ENCODE measurements at regions not wholly inside any gene's neighbourhood (a gene's known extent, or its start where the extent isn't known, plus 50 kb on each side); places are given as distances from the start of the nearest gene placed in this dataset.

- Histone ChIP-seq H3K27ac (ENCODE audit: low read length) (no peak overlapping the region), H3K4me1 (ENCODE audit: control insufficient read depth, insufficient read depth, low read length) (no peaks in the 10 kb centered on the region), H3K9me3 (replicated peaks; ENCODE audit: control insufficient read depth, low read depth, low read length) (no peaks in the 10 kb centered on the region), H3K27me3 (ENCODE audit: control insufficient read depth, insufficient read depth, low read length) (no peaks in the 10 kb centered on the region), H3K36me3 (ENCODE audit: control insufficient read depth, insufficient read depth, low read length) (no peaks in the 10 kb centered on the region), H3K4me3 (ENCODE audit: low read length) (no peak overlapping the region)
- no CpG with 5 or more reads among the region's 2 CpGs for WGBS (ENCODE audit: insufficient coverage)
- no peak for DNase-seq
These were observed 166.2 kb downstream of the FTCDNL1 start for GRCh38 chr2:199684832-199685231.

DNA sequence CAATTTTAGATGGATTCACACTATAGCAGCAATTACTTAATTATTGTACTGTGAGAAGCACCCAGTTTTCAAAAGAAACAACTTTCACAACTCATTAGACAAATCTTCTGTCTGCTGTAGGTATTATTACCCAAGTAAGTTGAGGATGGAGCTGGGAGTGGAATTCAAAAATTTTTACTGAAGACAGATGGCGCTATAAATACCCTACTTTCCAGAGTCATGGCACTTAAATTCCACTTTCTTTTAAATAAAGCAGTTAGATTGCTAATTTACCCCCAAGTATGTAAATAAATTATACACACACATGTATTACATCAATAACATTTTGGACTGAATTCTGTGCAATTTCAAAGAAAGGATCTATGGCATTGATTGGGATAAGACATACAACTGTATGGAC lies 166.8 kb downstream of the FTCDNL1 start:
- Histone ChIP-seq H3K27ac (ENCODE audit: low read length) (no peak overlapping the region), H3K4me1 (ENCODE audit: control insufficient read depth, insufficient read depth, low read length) (no peaks in the 10 kb centered on the region), H3K9me3 (replicated peaks; ENCODE audit: control insufficient read depth, low read depth, low read length) (no peaks in the 10 kb centered on the region), H3K27me3 (ENCODE audit: control insufficient read depth, insufficient read depth, low read length) (no peaks in the 10 kb centered on the region), H3K4me3 (ENCODE audit: low read length) (no peak overlapping the region), H3K36me3 (ENCODE audit: control insufficient read depth, insufficient read depth, low read length) (no peaks in the 10 kb centered on the region)
- DNase-seq, result no peak
- no CpG with 5 or more reads among the region's 1 CpG for WGBS (ENCODE audit: insufficient coverage)

DNA sequence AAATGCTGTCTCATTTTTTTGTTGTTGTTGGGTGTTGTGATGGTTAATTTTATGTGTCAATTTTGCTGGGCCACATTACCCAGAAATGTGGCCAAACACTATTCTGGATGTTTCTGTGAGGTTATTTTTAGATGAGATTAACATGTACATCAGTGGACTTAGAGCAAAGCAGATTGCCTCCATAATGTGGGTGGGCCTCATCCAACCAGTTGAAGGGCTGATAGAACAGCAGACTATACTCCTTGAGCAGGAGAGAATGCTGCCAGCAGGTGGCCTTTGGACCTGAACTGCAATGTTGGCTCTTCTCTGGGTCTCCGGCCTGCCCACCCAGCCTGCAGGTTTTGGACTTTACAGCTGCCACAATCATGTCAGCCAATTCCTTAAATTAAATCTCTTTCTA lies 169.0 kb downstream of the FTCDNL1 start:
- Histone ChIP-seq H3K4me1 (ENCODE audit: control insufficient read depth, insufficient read depth, low read length) (no peaks in the 10 kb centered on the region), H3K9me3 (replicated peaks; ENCODE audit: control insufficient read depth, low read depth, low read length) (no peaks in the 10 kb centered on the region), H3K36me3 (ENCODE audit: control insufficient read depth, insufficient read depth, low read length) (no peaks in the 10 kb centered on the region), H3K27me3 (ENCODE audit: control insufficient read depth, insufficient read depth, low read length) (no peaks in the 10 kb centered on the region), H3K4me3 (ENCODE audit: low read length) (no peak overlapping the region), H3K27ac (ENCODE audit: low read length) (no peak overlapping the region)
- no CpG with 5 or more reads among the region's 1 CpG for WGBS (ENCODE audit: insufficient coverage)
- DNase-seq, result no peak

GRCh38 chr2:199680482-199680881 lies 170.5 kb downstream of the FTCDNL1 start:
- Histone ChIP-seq H3K27me3 (ENCODE audit: control insufficient read depth, insufficient read depth, low read length) (no peaks in the 10 kb centered on the region), H3K9me3 (replicated peaks; ENCODE audit: control insufficient read depth, low read depth, low read length) (no peaks in the 10 kb centered on the region), H3K4me3 (ENCODE audit: low read length) (no peak overlapping the region), H3K27ac (ENCODE audit: low read length) (no peak overlapping the region), H3K36me3 (ENCODE audit: control insufficient read depth, insufficient read depth, low read length) (no peaks in the 10 kb centered on the region), H3K4me1 (ENCODE audit: control insufficient read depth, insufficient read depth, low read length) (no peaks in the 10 kb centered on the region)
- WGBS (ENCODE audit: insufficient coverage), result 93% methylated on average over 2 of the region's 4 CpGs
- DNase-seq, result no peak

DNA sequence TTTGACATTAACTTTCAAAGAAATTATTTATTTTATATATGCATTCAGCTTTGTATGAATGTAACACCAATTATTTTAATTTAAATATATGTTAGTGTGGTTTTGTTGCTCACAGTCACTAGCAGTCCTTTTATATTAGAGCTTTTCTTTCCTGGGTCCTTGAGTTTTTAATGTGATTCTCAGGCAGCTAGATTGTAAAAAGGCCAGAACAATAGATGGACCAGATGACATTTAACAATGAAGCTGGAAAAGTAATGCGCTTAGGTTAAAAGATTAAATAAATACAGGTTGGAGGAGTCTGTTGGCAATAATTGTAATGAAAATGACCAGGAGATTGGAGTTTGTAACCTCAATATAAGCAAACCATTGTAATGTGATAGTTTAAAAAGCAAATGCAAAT lies 171.1 kb downstream of the FTCDNL1 start:
- H3K36me3 ChIP-seq (ENCODE audit: control insufficient read depth, insufficient read depth, low read length), result no peaks in the 10 kb centered on the region
- WGBS (ENCODE audit: insufficient coverage), result 100% methylated on average over 1 of the region's 1 CpG
- H3K4me1 ChIP-seq (ENCODE audit: control insufficient read depth, insufficient read depth, low read length), result no peaks in the 10 kb centered on the region
- no peaks in the 10 kb centered on the region for H3K9me3 ChIP-seq (replicated peaks; ENCODE audit: control insufficient read depth, low read depth, low read length)
- no peak for DNase-seq
- no peaks in the 10 kb centered on the region for H3K27me3 ChIP-seq (ENCODE audit: control insufficient read depth, insufficient read depth, low read length)
- H3K4me3 ChIP-seq (ENCODE audit: low read length), result no peak overlapping the region
- H3K27ac ChIP-seq (ENCODE audit: low read length), result no peak overlapping the region

DNA sequence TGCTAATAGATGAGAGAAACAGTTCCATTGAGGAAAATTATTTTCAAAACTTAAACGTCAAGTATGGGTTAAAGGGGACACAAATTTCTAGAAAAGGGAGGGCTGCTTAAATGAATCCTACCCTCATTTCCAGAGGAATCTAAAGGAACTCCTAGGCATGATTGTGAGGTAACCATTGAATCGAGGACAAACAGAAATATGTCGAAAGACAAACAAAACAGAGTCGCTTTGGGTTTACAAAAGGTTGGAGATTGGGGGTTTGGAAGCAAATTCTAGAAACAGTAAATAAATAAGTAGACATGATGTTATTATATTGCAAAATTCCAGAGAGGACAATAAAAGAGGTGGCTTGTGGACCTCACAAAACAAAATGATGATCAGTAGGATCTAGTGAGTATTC lies 173.1 kb downstream of the FTCDNL1 start:
- H3K9me3 ChIP-seq (replicated peaks; ENCODE audit: control insufficient read depth, low read depth, low read length), result no peaks in the 10 kb centered on the region
- H3K4me3 ChIP-seq (ENCODE audit: low read length), result no peak overlapping the region
- H3K36me3 ChIP-seq (ENCODE audit: control insufficient read depth, insufficient read depth, low read length), result no peaks in the 10 kb centered on the region
- H3K27me3 ChIP-seq (ENCODE audit: control insufficient read depth, insufficient read depth, low read length), result no peaks in the 10 kb centered on the region
- H3K27ac ChIP-seq (ENCODE audit: low read length), result no peak overlapping the region
- no peak for DNase-seq
- WGBS (ENCODE audit: insufficient coverage), result 100% methylated on average over 1 of the region's 4 CpGs
- no peaks in the 10 kb centered on the region for H3K4me1 ChIP-seq (ENCODE audit: control insufficient read depth, insufficient read depth, low read length)

GRCh38 chr2:199668645-199669044 lies 182.3 kb downstream of the FTCDNL1 start:
- Histone ChIP-seq H3K36me3 (ENCODE audit: control insufficient read depth, insufficient read depth, low read length) (no peaks in the 10 kb centered on the region), H3K4me3 (ENCODE audit: low read length) (no peak overlapping the region), H3K27me3 (ENCODE audit: control insufficient read depth, insufficient read depth, low read length) (no peaks in the 10 kb centered on the region), H3K9me3 (replicated peaks; ENCODE audit: control insufficient read depth, low read depth, low read length) (no peaks in the 10 kb centered on the region), H3K4me1 (ENCODE audit: control insufficient read depth, insufficient read depth, low read length) (peaks cover 2% of the 10 kb centered on the region), H3K27ac (ENCODE audit: low read length) (peak overlapping the region; percentile 74)
- DNase-seq, result peak; percentile 95
- WGBS (ENCODE audit: insufficient coverage), result 33% methylated on average over 2 of the region's 3 CpGs

- no peak overlapping the region for H3K27ac ChIP-seq (ENCODE audit: low read length)
- no peak overlapping the region for H3K4me3 ChIP-seq (ENCODE audit: low read length)
- WGBS (ENCODE audit: insufficient coverage), result no CpG with 5 or more reads among the region's 6 CpGs
- H3K9me3 ChIP-seq (replicated peaks; ENCODE audit: control insufficient read depth, low read depth, low read length), result no peaks in the 10 kb centered on the region
- no peaks in the 10 kb centered on the region for H3K4me1 ChIP-seq (ENCODE audit: control insufficient read depth, insufficient read depth, low read length)
- H3K36me3 ChIP-seq (ENCODE audit: control insufficient read depth, insufficient read depth, low read length), result no peaks in the 10 kb centered on the region
- no peak for DNase-seq
- H3K27me3 ChIP-seq (ENCODE audit: control insufficient read depth, insufficient read depth, low read length), result peaks cover 4% of the 10 kb centered on the region
These were observed 187.8 kb downstream of the FTCDNL1 start for GRCh38 chr2:199663157-199663556.

DNA sequence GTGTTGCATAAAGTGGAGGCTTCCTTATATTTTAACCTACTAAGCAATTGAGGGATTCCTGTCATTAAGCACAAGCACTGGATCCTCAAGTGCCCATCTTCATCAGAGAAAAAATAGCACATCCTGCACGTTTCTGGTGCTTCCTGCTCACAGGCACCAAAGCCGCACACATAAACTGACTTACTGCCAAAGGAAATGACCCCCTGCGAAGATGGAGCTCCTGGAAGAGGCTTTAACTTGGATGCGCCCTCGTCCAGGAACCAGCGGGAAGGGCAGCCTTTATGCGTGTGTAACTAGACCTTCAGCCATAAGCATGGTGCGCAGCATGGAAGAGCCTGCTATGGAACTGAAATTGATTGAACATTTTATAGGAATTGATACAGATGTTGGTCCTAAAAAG lies 188.7 kb downstream of the FTCDNL1 start:
- Histone ChIP-seq H3K4me3 (ENCODE audit: low read length) (no peak overlapping the region), H3K9me3 (replicated peaks; ENCODE audit: control insufficient read depth, low read depth, low read length) (no peaks in the 10 kb centered on the region), H3K36me3 (ENCODE audit: control insufficient read depth, insufficient read depth, low read length) (no peaks in the 10 kb centered on the region), H3K27ac (ENCODE audit: low read length) (no peak overlapping the region), H3K27me3 (ENCODE audit: control insufficient read depth, insufficient read depth, low read length) (peaks cover 4% of the 10 kb centered on the region), H3K4me1 (ENCODE audit: control insufficient read depth, insufficient read depth, low read length) (no peaks in the 10 kb centered on the region)
- no peak for DNase-seq
- 66% methylated on average over 6 of the region's 8 CpGs for WGBS (ENCODE audit: insufficient coverage)

GRCh38 chr2:199660167-199660566 lies 190.8 kb downstream of the FTCDNL1 start:
- 95% methylated on average over 13 of the region's 15 CpGs for WGBS (ENCODE audit: insufficient coverage)
- no peak for DNase-seq
- H3K27ac ChIP-seq (ENCODE audit: low read length), result no peak overlapping the region
- H3K9me3 ChIP-seq (replicated peaks; ENCODE audit: control insufficient read depth, low read depth, low read length), result no peaks in the 10 kb centered on the region
- no peaks in the 10 kb centered on the region for H3K4me1 ChIP-seq (ENCODE audit: control insufficient read depth, insufficient read depth, low read length)
- H3K36me3 ChIP-seq (ENCODE audit: control insufficient read depth, insufficient read depth, low read length), result no peaks in the 10 kb centered on the region
- peaks cover 4% of the 10 kb centered on the region for H3K27me3 ChIP-seq (ENCODE audit: control insufficient read depth, insufficient read depth, low read length)
- H3K4me3 ChIP-seq (ENCODE audit: low read length), result no peak overlapping the region

GRCh38 chr2:199659207-199659606 lies 191.8 kb downstream of the FTCDNL1 start:
- DNase-seq, result peak; percentile 64
- peak overlapping the region; percentile 30 for H3K4me3 ChIP-seq (ENCODE audit: low read length)
- H3K36me3 ChIP-seq (ENCODE audit: control insufficient read depth, insufficient read depth, low read length), result no peaks in the 10 kb centered on the region
- no peaks in the 10 kb centered on the region for H3K9me3 ChIP-seq (replicated peaks; ENCODE audit: control insufficient read depth, low read depth, low read length)
- under 1% methylated on average over 39 of the region's 39 CpGs for WGBS (ENCODE audit: insufficient coverage)
- H3K27ac ChIP-seq (ENCODE audit: low read length), result no peak overlapping the region
- no peaks in the 10 kb centered on the region for H3K4me1 ChIP-seq (ENCODE audit: control insufficient read depth, insufficient read depth, low read length)
- H3K27me3 ChIP-seq (ENCODE audit: control insufficient read depth, insufficient read depth, low read length), result peaks cover 4% of the 10 kb centered on the region
